A673 (cell line): ENCODE measurements at regions not wholly inside any gene's neighbourhood (a gene's known extent, or its start where the extent isn't known, plus 50 kb on each side); places are given as distances from the start of the nearest gene placed in this dataset.

Source experiments
- BruUV-seq: library from RNA; stranded (reverse); fragments of 400-500 nt; replicated peaks from 2 replicates; lab custom pipeline; 2021; lab: Mats Ljungman, UMichigan
- CTCF ChIA-PET: fragments of 300-600 bp; sonication (Branson Sonifier 250); formaldehyde crosslinking; loops from one replicate; lab custom pipeline; 2022; ENCODE audit warnings: antibody characterized with exemption; lab: Charles Lee
- POLR2A ChIA-PET: fragments of 300-600 bp; sonication (Branson Sonifier 250); formaldehyde crosslinking; loops from one replicate; lab custom pipeline; 2022; ENCODE audit warnings: antibody characterized with exemption; ENCODE audit not compliant: low non-redundant PET; lab: Charles Lee
- DNase-seq: peaks from one replicate; pipeline ENCODE4 v3.0.0-alpha.2; 2015; ENCODE audit warnings: low spot score
- H3K27ac ChIP-seq: fragments of 200-600 bp; sonication (generic); 2 replicates; pipeline ENCODE4 v1.5.1; 2016; ENCODE audit warnings: mixed run types, low read depth, mild to moderate bottlenecking, mixed read lengths, antibody characterized with exemption, low read length; ENCODE audit not compliant: poor library complexity, severe bottlenecking
- H3K27me3 ChIP-seq: fragments of 200-600 bp; sonication (generic); replicated peaks from 2 replicates; pipeline ENCODE4 v1.6.1; 2017; ENCODE audit warnings: mixed run types, low read depth, mild to moderate bottlenecking, mixed read lengths, antibody characterized with exemption, low read length; ENCODE audit not compliant: insufficient read depth, poor library complexity
- H3K36me3 ChIP-seq: fragments of 200-600 bp; sonication (generic); 2 replicates; pipeline ENCODE4 v1.6.1; 2016; ENCODE audit warnings: mixed run types, mild to moderate bottlenecking, mixed read lengths, antibody characterized with exemption, low read length; ENCODE audit not compliant: insufficient read depth, poor library complexity, severe bottlenecking
- H3K4me1 ChIP-seq: fragments of 200-600 bp; sonication (generic); 2 replicates; pipeline ENCODE4 v1.6.1; 2017; ENCODE audit warnings: mixed run types, mild to moderate bottlenecking, mixed read lengths, antibody characterized with exemption, low read length; ENCODE audit not compliant: insufficient read depth, poor library complexity, severe bottlenecking
- H3K4me3 ChIP-seq: fragments of 200-600 bp; sonication (generic); 2 replicates; pipeline ENCODE4 v1.5.1; 2016; ENCODE audit warnings: low read depth, mixed run types, mild to moderate bottlenecking, mixed read lengths, low read length; ENCODE audit not compliant: poor library complexity, severe bottlenecking
- H3K9me3 ChIP-seq: fragments of 200-600 bp; sonication (generic); 2 replicates; pipeline ENCODE4 v1.6.1; 2016; ENCODE audit warnings: mixed run types, low read depth, mild to moderate bottlenecking, mixed read lengths, antibody characterized with exemption, low read length; ENCODE audit not compliant: poor library complexity, severe bottlenecking
- EZH2 ChIP-seq: fragments of 200-600 bp; sonication (generic); IDR thresholded peaks from 2 replicates; pipeline ENCODE4 v1.6.1; 2017; ENCODE audit warnings: borderline replicate concordance, low read depth, mild to moderate bottlenecking, mixed read lengths, antibody characterized with exemption, low read length; ENCODE audit not compliant: poor library complexity, severe bottlenecking
- intact Hi-C: fragments of 100-400 bp; cut with micrococcal nuclease; formaldehyde crosslinking; loops from one replicate; pipeline ENCODE4 v1.10.0; 2022; ENCODE audit not compliant: unreplicated experiment
- TF ChIP-seq, protein P1 (sequence below): fragments of 300-800, 200-600 bp; sonication (generic); conservative IDR thresholded peaks from 2 replicates; pipeline ENCODE4 v1.5.1; 2017; ENCODE audit warnings: low read depth, mild to moderate bottlenecking, antibody characterized with exemption, low read length, moderate library complexity, mixed read lengths

DNA sequence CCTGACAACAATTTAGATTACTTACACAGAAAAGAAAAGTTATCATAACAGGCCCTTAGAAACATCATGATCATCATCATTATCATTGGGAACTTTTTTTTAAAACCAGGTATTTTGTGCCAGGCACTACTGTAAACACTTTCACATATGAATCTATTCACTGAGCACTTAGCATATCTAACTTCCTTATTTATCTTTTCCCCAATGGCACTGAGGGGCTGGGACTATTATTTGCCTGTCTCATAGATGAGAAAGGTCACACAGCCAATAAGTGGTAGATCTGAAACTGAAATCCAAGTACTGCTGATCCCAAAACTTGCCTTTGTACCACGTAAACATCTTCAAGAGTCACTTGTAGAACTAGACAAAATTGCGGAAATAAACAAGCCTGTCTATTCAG lies 184.2 kb upstream of the RBPJ start:
- Histone ChIP-seq H3K4me1 (no peaks in the 10 kb centered on the region), H3K4me3 (no peak overlapping the region), H3K36me3 (no peaks in the 10 kb centered on the region), H3K27me3 (no peaks in the 10 kb centered on the region), H3K27ac (no peak overlapping the region), H3K9me3 (no peaks in the 10 kb centered on the region)
- BruUV-seq, result no TSS peak
- POLR2A ChIA-PET, result no interaction called here
- intact Hi-C loops, result no loop called here
- TF ChIP-seq, protein P1, sequence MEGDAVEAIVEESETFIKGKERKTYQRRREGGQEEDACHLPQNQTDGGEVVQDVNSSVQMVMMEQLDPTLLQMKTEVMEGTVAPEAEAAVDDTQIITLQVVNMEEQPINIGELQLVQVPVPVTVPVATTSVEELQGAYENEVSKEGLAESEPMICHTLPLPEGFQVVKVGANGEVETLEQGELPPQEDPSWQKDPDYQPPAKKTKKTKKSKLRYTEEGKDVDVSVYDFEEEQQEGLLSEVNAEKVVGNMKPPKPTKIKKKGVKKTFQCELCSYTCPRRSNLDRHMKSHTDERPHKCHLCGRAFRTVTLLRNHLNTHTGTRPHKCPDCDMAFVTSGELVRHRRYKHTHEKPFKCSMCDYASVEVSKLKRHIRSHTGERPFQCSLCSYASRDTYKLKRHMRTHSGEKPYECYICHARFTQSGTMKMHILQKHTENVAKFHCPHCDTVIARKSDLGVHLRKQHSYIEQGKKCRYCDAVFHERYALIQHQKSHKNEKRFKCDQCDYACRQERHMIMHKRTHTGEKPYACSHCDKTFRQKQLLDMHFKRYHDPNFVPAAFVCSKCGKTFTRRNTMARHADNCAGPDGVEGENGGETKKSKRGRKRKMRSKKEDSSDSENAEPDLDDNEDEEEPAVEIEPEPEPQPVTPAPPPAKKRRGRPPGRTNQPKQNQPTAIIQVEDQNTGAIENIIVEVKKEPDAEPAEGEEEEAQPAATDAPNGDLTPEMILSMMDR, result no peak
- no peak for TF ChIP-seq EZH2
- DNase-seq, result no peak
- CTCF ChIA-PET, result no interaction called here

DNA sequence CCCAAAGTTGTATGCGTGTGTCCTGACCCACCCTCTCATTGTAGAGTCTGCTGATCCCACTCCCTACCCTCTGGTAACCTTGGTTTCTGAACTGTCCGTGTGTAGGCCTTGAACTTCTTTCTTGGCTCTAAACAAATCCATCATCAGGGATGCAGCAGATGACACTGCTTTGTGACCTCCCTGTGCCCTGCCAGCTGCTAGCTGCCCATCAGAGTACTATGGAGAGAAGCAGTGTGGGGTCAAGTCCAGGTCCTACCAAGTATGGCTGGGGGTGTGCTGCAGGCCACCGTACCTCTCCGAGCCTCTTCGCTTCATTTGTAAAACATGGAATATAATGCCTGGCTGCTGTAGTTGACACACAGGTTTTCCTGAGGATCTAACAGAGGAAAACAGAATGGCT lies 183.5 kb upstream of the RBPJ start:
- no peak overlapping the region for H3K27ac ChIP-seq
- ChIA-PET CTCF (no interaction called here), POLR2A (no interaction called here)
- no peak for DNase-seq
- no peak for TF ChIP-seq EZH2
- TF ChIP-seq, protein P1, result no peak
- no peaks in the 10 kb centered on the region for H3K4me1 ChIP-seq
- intact Hi-C loops, result no loop called here
- H3K4me3 ChIP-seq, result no peak overlapping the region
- H3K9me3 ChIP-seq, result no peaks in the 10 kb centered on the region
- BruUV-seq, result no TSS peak
- H3K36me3 ChIP-seq, result no peaks in the 10 kb centered on the region
- H3K27me3 ChIP-seq, result no peaks in the 10 kb centered on the region

DNA sequence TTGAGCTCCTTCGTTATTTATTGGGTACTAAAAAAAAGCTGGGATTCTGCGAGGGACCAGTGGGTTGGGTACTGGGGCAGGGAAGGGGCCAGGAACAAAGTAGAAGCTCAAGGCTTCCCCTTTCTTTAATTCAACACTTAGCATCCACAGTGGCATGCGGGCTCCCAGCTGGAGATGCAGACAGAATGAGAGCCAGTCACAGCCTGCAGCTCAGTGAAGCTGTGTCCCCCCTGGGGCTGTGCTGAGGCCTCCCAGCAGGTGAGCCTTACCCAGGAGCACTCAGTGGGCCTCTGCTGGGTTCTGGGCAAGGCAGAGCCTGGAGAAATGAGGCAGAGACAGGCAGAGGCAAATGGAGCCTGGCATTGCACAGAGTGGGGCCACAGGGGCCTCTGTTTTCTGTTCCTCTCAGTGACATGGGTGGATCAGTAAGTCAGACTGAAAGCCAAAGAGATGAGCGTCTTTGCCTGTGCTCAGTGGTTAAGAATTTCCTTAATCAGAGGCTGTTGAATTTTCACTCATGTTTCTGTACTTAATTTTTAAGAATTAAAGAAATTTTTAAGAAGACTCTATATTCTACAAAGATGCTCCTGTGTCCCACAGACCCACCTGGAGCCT lies 181.4 kb upstream of the RBPJ start:
- POLR2A ChIA-PET, result interaction anchor here (0.5 kb wide), 1 partner anchor 211 kb away, joined by 5 read pairs; no protein-coding TSS in a partner anchor
- CTCF ChIA-PET, result no interaction called here
- no peak for TF ChIP-seq EZH2
- TF ChIP-seq, protein P1, result no peak
- H3K27ac ChIP-seq, result no peak overlapping the region
- BruUV-seq, result no TSS peak
- H3K4me1 ChIP-seq, result no peaks in the 10 kb centered on the region
- H3K9me3 ChIP-seq, result no peaks in the 10 kb centered on the region
- H3K27me3 ChIP-seq, result no peaks in the 10 kb centered on the region
- H3K36me3 ChIP-seq, result no peaks in the 10 kb centered on the region
- DNase-seq, result peak; percentile 17
- intact Hi-C loops, result no loop called here
- H3K4me3 ChIP-seq, result no peak overlapping the region
